Stomach smooth muscle (tissue), 2 donors: ENCODE measurements at regions not wholly inside any gene's neighbourhood (a gene's known extent, or its start where the extent isn't known, plus 50 kb on each side); places are given as distances from the start of the nearest gene placed in this dataset.

ENCODE experiments used
- H3K27ac ChIP-seq: one replicate; pipeline ENCODE4 v1.7.0; 2013; ENCODE audit warnings: mild to moderate bottlenecking, low read length, inconsistent platforms
- H3K27me3 ChIP-seq, 2 donors: one replicate each; pipeline ENCODE4 v1.7.0; 2013; ENCODE audit warnings: low read length in 2 of 2; ENCODE audit not compliant: insufficient read depth in 2 of 2, control insufficient read depth in 1 of 2
- H3K36me3 ChIP-seq, 2 donors: one replicate each; pipeline ENCODE4 v1.7.0; 2013; ENCODE audit warnings: low read length in 2 of 2; ENCODE audit not compliant: control insufficient read depth in 2 of 2, insufficient read depth in 2 of 2
- H3K4me1 ChIP-seq: one replicate; pipeline ENCODE4 v1.7.0; 2013; ENCODE audit warnings: low read length; ENCODE audit not compliant: control insufficient read depth, insufficient read depth
- H3K4me3 ChIP-seq, 2 donors: one replicate each; pipeline ENCODE4 v1.7.0; 2013; ENCODE audit warnings: low read length in 2 of 2
- H3K9ac ChIP-seq, 2 donors: one replicate each; pipeline ENCODE4 v1.7.0; 2013; ENCODE audit warnings: low read length in 2 of 2, mild to moderate bottlenecking in 1 of 2
- H3K9me3 ChIP-seq, 2 donors: one replicate each; pipeline ENCODE4 v1.7.0; 2013; ENCODE audit warnings: low read length in 2 of 2; ENCODE audit not compliant: control insufficient read depth in 2 of 2
- donor health status: healthy.
- donor health status: Pancreatic carcinoma.

GRCh38 chr4:156620786-156621185 is 350.8 kb downstream of the PDGFC start:
- no peaks in the 10 kb centered on the region for H3K4me1 ChIP-seq
- H3K9ac ChIP-seq: no peak overlapping the region
- H3K4me3 ChIP-seq: no peak overlapping the region

GRCh38 chr4:156619154-156619934 is 352.3 kb downstream of the PDGFC start:
- Histone ChIP-seq H3K36me3 (no peaks in the 10 kb centered on the region), H3K9ac (no peak overlapping the region), H3K27ac (no peak overlapping the region), H3K27me3 (no peaks in the 10 kb centered on the region), H3K4me1 (no peaks in the 10 kb centered on the region), H3K4me3 (no peak overlapping the region), H3K9me3 (no peaks in the 10 kb centered on the region)

More at GRCh38 chr4:156620786-156621185, 350.8 kb downstream of the PDGFC start:
- no peaks in the 10 kb centered on the region for H3K9me3 ChIP-seq
- no peaks in the 10 kb centered on the region for H3K27me3 ChIP-seq
- H3K36me3 ChIP-seq: no peaks in the 10 kb centered on the region
- no peak overlapping the region for H3K27ac ChIP-seq

GRCh38 chr4:156615066-156615531 is 356.5 kb downstream of the PDGFC start:
- no peaks in the 10 kb centered on the region for H3K9me3 ChIP-seq
- H3K27me3 ChIP-seq: no peaks in the 10 kb centered on the region
- H3K36me3 ChIP-seq: no peaks in the 10 kb centered on the region
- H3K9ac ChIP-seq: no peak overlapping the region
- no peak overlapping the region for H3K4me3 ChIP-seq
- H3K4me1 ChIP-seq: no peaks in the 10 kb centered on the region
- H3K27ac ChIP-seq: no peak overlapping the region

- H3K4me3 ChIP-seq: no peak overlapping the region
- no peaks in the 10 kb centered on the region for H3K9me3 ChIP-seq
- H3K27me3 ChIP-seq: no peaks in the 10 kb centered on the region
- H3K9ac ChIP-seq: no peak overlapping the region
- H3K4me1 ChIP-seq: no peaks in the 10 kb centered on the region
- no peak overlapping the region for H3K27ac ChIP-seq
- H3K36me3 ChIP-seq: no peaks in the 10 kb centered on the region
Observed at GRCh38 chr4:156614536-156614935, 357.1 kb downstream of the PDGFC start.

- Histone ChIP-seq H3K9ac (no peak overlapping the region), H3K9me3 (no peaks in the 10 kb centered on the region), H3K36me3 (no peaks in the 10 kb centered on the region), H3K4me3 (no peak overlapping the region), H3K27ac (no peak overlapping the region), H3K27me3 (no peaks in the 10 kb centered on the region), H3K4me1 (no peaks in the 10 kb centered on the region)
Observed at GRCh38 chr4:156609421-156609820, 362.2 kb downstream of the PDGFC start.

- Histone ChIP-seq H3K9me3 (no peaks in the 10 kb centered on the region), H3K4me1 (no peaks in the 10 kb centered on the region), H3K36me3 (no peaks in the 10 kb centered on the region), H3K9ac (no peak overlapping the region), H3K4me3 (no peak overlapping the region), H3K27ac (no peak overlapping the region), H3K27me3 (no peaks in the 10 kb centered on the region)
Observed at GRCh38 chr4:156608651-156609050, 362.9 kb downstream of the PDGFC start.

GRCh38 chr4:156607478-156607857 is 364.1 kb downstream of the PDGFC start:
- Histone ChIP-seq H3K27ac (no peak overlapping the region), H3K4me3 (peak overlapping the region in 1 of 2 donors; percentile 20), H3K27me3 (no peaks in the 10 kb centered on the region), H3K4me1 (no peaks in the 10 kb centered on the region), H3K9me3 (no peaks in the 10 kb centered on the region), H3K36me3 (no peaks in the 10 kb centered on the region), H3K9ac (no peak overlapping the region)

- Histone ChIP-seq H3K36me3 (no peaks in the 10 kb centered on the region), H3K9me3 (no peaks in the 10 kb centered on the region), H3K4me1 (no peaks in the 10 kb centered on the region), H3K27me3 (no peaks in the 10 kb centered on the region), H3K9ac (no peak overlapping the region), H3K27ac (no peak overlapping the region), H3K4me3 (peak overlapping the region in 1 of 2 donors; percentile 20)
Observed at GRCh38 chr4:156606554-156607477, 364.8 kb downstream of the PDGFC start.

GRCh38 chr4:156598138-156598681 is 373.4 kb downstream of the PDGFC start:
- H3K4me1 ChIP-seq: peaks cover 8% of the 10 kb centered on the region
- H3K4me3 ChIP-seq: peak overlapping the region in 1 of 2 donors; percentile 58
- no peak overlapping the region for H3K9ac ChIP-seq

GRCh38 chr4:156596706-156597329 is 374.8 kb downstream of the PDGFC start:
- no peaks in the 10 kb centered on the region for H3K9me3 ChIP-seq
- no peaks in the 10 kb centered on the region for H3K36me3 ChIP-seq
- no peak overlapping the region for H3K27ac ChIP-seq
- H3K4me3 ChIP-seq: no peak overlapping the region
- no peaks in the 10 kb centered on the region for H3K27me3 ChIP-seq
- H3K4me1 ChIP-seq: peaks cover 8% of the 10 kb centered on the region
- H3K9ac ChIP-seq: no peak overlapping the region

More at GRCh38 chr4:156598138-156598681, 373.4 kb downstream of the PDGFC start:
- Histone ChIP-seq H3K36me3 (no peaks in the 10 kb centered on the region), H3K9me3 (no peaks in the 10 kb centered on the region), H3K27me3 (no peaks in the 10 kb centered on the region), H3K27ac (peak overlapping the region; percentile 6)
